ENCODE measurements at regions not wholly inside any gene's neighbourhood (a gene's known extent, or its start where the extent isn't known, plus 50 kb on each side); places are given as distances from the start of the nearest gene placed in this dataset.
"Not testable (repeated sequence)": the region's sequence is repeated elsewhere in the genome, so short reads cannot be mapped to it uniquely, and the experiment has no call there.

GRCh38 chr1:222182641-222183040, 365.3 kb downstream of the HHIPL2 start:
- peaks cover 0 to 2% (median 0%) of the 10 kb centered on the region in 4 donors for H3K9me3 ChIP-seq (ENCODE audit: control insufficient read depth in 4 of 4, insufficient read depth in 3 of 4, low read length in 3 of 4)
- no peak overlapping the region for H3K27ac ChIP-seq (ENCODE audit: low read depth in 1 of 2, low read length in 1 of 2)
- H3K36me3 ChIP-seq (ENCODE audit: control insufficient read depth in 4 of 4, insufficient read depth in 4 of 4, low read length in 4 of 4) = no peaks in the 10 kb centered on the region
- ATAC-seq (ENCODE audit: insufficient read depth, low FRiP score) = no peak
- H3K9ac ChIP-seq (ENCODE audit: insufficient read depth in 1 of 2, low read length in 2 of 2) = no peak overlapping the region
- no peaks in the 10 kb centered on the region for H3K4me1 ChIP-seq (ENCODE audit: control insufficient read depth in 5 of 5, insufficient read depth in 5 of 5, low read length in 5 of 5)
- H3K27me3 ChIP-seq (ENCODE audit: control insufficient read depth in 3 of 3, insufficient read depth in 3 of 3, low read length in 2 of 3) = peaks cover 0 to 2% (median 0%) of the 10 kb centered on the region in 3 donors
- TF ChIP-seq CTCF (IDR thresholded peaks at IDR 0.05; ENCODE audit: control extremely low read depth, extremely low read depth) = no peak
- no peak overlapping the region for H3K4me3 ChIP-seq
- DNase-seq = no peak

- no peaks in the 10 kb centered on the region for H3K4me1 ChIP-seq (ENCODE audit: control insufficient read depth in 5 of 5, insufficient read depth in 5 of 5, low read length in 5 of 5)
- H3K27ac ChIP-seq (ENCODE audit: low read depth in 1 of 2, low read length in 1 of 2) = no peak overlapping the region
- H3K27me3 ChIP-seq (ENCODE audit: control insufficient read depth in 3 of 3, insufficient read depth in 3 of 3, low read length in 2 of 3) = no peaks in the 10 kb centered on the region
- no peak overlapping the region for H3K4me3 ChIP-seq
- DNase-seq (no peak), ATAC-seq (ENCODE audit: insufficient read depth, low FRiP score) (no peak)
- no peak for TF ChIP-seq CTCF (IDR thresholded peaks at IDR 0.05; ENCODE audit: control extremely low read depth, extremely low read depth)
- no peak overlapping the region for H3K9ac ChIP-seq (ENCODE audit: insufficient read depth in 1 of 2, low read length in 2 of 2)
- H3K36me3 ChIP-seq (ENCODE audit: control insufficient read depth in 4 of 4, insufficient read depth in 4 of 4, low read length in 4 of 4) = no peaks in the 10 kb centered on the region
- peaks cover 0 to 2% (median 0%) of the 10 kb centered on the region in 4 donors for H3K9me3 ChIP-seq (ENCODE audit: control insufficient read depth in 4 of 4, insufficient read depth in 3 of 4, low read length in 3 of 4)
- 90% methylated on average over 1 of the region's 1 CpG for WGBS, 2 donors
These were observed 366.7 kb downstream of the HHIPL2 start for GRCh38 chr1:222181191-222181590.

- not testable (repeated sequence) for H3K27me3 ChIP-seq (ENCODE audit: control insufficient read depth in 3 of 3, insufficient read depth in 3 of 3, low read length in 2 of 3); H3K27ac ChIP-seq (ENCODE audit: low read depth in 1 of 2, low read length in 1 of 2); H3K4me3 ChIP-seq; DNase-seq; H3K9ac ChIP-seq (ENCODE audit: insufficient read depth in 1 of 2, low read length in 2 of 2); H3K36me3 ChIP-seq (ENCODE audit: control insufficient read depth in 4 of 4, insufficient read depth in 4 of 4, low read length in 4 of 4); ATAC-seq (ENCODE audit: insufficient read depth, low FRiP score); H3K9me3 ChIP-seq (ENCODE audit: control insufficient read depth in 4 of 4, insufficient read depth in 3 of 4, low read length in 3 of 4); H3K4me1 ChIP-seq (ENCODE audit: control insufficient read depth in 5 of 5, insufficient read depth in 5 of 5, low read length in 5 of 5)
- WGBS, 2 donors = 84 to 90% methylated on average over 4 of the region's 4 CpGs
These were observed 370.4 kb downstream of the HHIPL2 start for GRCh38 chr1:222177496-222177895.

- no peak overlapping the region for H3K4me3 ChIP-seq
- H3K36me3 ChIP-seq (ENCODE audit: control insufficient read depth in 4 of 4, insufficient read depth in 4 of 4, low read length in 4 of 4) = no peaks in the 10 kb centered on the region
- WGBS, 2 donors = 56 to 60% methylated on average over 2 of the region's 2 CpGs
- TF ChIP-seq CTCF (IDR thresholded peaks at IDR 0.05; ENCODE audit: control extremely low read depth, extremely low read depth) = peak; percentile 5
- ATAC-seq (ENCODE audit: insufficient read depth, low FRiP score) (no peak), DNase-seq (peak in 2 of 3 donors; percentile 11 to 30)
- H3K4me1 ChIP-seq (ENCODE audit: control insufficient read depth in 5 of 5, insufficient read depth in 5 of 5, low read length in 5 of 5) = no peaks in the 10 kb centered on the region
- peaks cover 0 to 10% (median 5%) of the 10 kb centered on the region in 4 donors for H3K9me3 ChIP-seq (ENCODE audit: control insufficient read depth in 4 of 4, insufficient read depth in 3 of 4, low read length in 3 of 4)
- no peaks in the 10 kb centered on the region for H3K27me3 ChIP-seq (ENCODE audit: control insufficient read depth in 3 of 3, insufficient read depth in 3 of 3, low read length in 2 of 3)
- no peak overlapping the region for H3K27ac ChIP-seq (ENCODE audit: low read depth in 1 of 2, low read length in 1 of 2)
- H3K9ac ChIP-seq (ENCODE audit: insufficient read depth in 1 of 2, low read length in 2 of 2) = no peak overlapping the region
These were observed 376.9 kb downstream of the HHIPL2 start for GRCh38 chr1:222171005-222171404.

All from lung (tissue), 11 donors.